DMS 273 (cell line): ENCODE measurements at regions not wholly inside any gene's neighbourhood (a gene's known extent, or its start where the extent isn't known, plus 50 kb on each side); places are given as distances from the start of the nearest gene placed in this dataset.
"Not testable (repeated sequence)": the region's sequence is repeated elsewhere in the genome, so short reads cannot be mapped to it uniquely, and the experiment has no call there.

Experiments
- DNase-seq: peaks from one replicate; lab custom pipeline; 2025; ENCODE audit not compliant: unreplicated experiment; lab: John Stamatoyannopoulos, UW

DNA sequence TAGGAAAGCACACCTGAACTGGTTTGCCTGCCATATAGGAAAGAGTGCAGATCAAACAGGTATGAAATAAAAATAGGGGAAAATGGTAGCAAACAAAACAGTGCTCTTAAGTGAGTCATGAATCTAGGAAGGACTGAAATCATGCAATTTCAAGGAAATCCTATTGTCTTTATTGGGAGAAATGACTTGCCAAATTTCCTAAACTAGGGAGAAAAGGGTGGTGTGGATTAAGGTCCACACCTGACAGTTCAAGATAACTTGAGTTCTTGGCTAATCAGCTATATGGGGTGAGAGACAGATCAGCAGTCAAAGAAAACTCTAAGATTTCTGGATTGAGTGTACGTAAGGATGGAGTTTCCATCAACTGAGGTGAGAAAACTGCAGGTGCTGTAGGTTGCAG, 101.1 kb downstream of the PRKAB2 start:
- DNase-seq = no peak

DNA sequence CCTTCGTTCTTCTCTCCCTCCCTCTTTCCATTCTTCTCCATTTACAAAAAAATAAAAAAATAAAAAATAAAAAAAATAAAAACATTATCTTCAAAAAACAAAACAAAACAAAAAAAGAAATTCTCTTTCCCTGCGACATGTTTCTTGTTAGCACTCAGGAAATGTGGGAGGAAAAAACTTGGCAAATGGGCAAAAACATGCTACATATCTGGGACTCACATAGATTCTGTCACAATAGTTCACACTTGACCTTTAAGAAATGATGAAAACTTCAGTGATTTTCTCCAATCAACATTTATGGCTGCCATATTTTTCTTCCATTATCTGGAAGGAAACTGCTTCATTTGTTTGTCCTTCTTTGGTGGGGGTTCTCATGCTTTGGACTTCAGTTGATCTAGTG, 109.3 kb downstream of the PRKAB2 start:
- no peak for DNase-seq

DNA sequence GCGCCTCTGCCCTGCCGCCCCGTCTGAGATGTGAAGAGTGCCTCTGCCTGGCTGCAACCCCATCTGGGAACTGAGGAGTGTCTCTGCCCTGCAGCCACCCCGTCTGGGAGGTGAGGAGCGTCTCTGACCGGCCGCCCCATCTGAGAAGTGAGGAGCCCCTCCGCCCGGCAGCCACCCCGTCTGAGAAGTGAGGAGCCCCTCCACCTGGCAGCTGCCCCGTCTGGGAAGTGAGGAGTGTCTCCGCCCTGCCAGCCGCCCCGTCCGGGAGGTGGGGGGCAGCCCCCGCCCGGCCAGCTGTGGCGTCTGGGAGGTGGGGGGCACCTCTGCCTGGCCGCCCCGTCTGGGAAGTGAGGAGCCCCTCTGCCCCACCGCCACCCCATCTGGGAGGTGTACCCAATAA, 110.4 kb downstream of the PRKAB2 start:
- DNase-seq = not testable (repeated sequence)

DNA sequence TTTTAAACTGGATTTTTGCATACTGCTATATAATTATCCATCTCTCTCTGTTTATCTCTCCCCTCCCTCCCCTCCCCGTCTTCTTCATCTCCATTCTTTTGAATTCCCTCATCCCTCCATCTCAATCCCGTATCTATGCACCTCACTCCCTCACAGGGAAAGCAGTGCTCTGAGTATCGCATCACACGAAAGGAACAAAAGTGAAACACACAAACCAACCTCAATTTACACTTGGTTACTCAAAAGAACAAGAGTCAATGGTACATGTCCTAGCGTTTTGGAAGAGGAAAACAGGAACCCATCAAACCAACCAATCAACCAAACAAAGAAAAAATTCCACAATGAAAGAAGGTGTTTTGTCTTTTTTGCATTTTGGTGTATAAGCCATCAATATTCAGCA, 115.1 kb downstream of the NBPF12 start:
- DNase-seq = no peak

DNA sequence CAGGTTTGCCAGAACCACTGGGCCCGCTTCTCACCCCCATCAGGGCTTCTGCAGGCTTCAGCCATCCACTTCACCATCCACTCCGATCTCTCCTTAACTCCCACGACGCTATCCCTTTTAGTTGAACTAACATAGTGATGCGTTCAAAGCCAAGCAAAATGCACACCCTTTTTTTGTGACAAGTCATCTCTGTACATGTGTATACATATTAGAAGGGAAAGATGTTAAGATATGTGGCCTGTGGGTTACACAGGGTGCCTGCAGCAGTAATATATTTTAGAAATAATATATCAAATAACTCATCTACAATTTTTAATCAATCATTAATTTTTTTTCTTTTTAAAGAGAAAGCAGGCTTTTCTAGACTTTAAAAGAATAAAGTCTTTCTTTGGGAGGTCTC, 114.6 kb downstream of the NBPF12 start:
- no peak for DNase-seq

DNA sequence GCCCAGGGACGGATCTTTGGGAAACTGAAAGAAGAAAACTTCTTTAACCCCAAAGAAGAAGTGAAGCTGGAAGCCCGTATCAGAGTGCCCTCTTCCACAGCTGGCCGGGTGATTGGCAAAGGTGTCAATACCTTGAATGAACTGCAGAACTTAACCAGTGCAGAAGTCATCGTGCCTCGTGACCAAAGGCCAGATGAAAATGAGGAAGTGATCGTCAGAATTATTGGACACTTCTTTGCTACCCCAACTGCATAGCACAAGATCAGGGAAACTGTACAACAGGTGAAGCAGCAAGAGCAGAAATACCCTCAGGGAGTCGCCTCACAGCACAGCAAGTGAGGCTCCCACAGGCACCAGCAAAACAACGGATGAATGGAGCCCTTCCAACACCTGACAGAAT, 114.0 kb downstream of the NBPF12 start:
- no peak for DNase-seq

DNA sequence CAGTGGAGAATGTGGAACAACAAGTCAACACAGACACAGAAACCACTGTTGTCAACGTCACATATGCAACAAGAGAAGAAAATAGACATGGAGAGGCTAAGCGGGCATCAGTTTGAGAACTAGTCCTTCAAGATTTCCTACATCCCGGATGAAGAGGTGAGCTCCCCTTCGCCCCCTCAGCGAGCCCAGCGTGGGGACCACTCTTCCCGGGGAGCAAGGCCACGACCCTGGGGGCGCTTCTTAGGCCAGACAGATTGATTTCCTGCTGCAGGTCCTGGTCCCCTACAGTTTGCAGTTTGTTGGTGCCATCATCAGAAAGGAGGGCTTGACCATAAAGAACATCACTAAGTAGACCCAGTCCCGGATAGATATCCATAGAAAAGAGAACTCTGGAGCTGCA, 113.0 kb downstream of the NBPF12 start:
- DNase-seq = no peak

DNA sequence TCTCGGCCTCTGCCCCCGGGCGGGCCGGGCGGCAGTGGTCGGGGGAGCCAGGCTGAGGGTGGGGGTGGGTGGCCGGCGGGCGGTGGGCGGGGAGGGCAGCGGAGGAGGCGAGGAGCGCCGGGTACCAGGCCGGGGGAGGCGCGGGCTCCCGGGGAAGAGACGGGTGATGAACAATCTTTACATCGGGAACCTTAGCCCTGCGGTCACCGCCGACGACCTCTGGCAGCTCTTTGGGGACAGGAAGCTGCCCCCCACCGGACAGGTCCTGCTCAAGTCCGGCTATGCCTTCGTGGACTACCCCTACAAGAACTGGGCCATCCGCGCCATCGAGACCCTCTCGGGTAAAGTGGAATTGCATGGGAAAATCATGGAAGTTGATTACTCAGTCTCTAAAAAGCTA, 112.5 kb downstream of the NBPF12 start:
- DNase-seq = no peak

DNA sequence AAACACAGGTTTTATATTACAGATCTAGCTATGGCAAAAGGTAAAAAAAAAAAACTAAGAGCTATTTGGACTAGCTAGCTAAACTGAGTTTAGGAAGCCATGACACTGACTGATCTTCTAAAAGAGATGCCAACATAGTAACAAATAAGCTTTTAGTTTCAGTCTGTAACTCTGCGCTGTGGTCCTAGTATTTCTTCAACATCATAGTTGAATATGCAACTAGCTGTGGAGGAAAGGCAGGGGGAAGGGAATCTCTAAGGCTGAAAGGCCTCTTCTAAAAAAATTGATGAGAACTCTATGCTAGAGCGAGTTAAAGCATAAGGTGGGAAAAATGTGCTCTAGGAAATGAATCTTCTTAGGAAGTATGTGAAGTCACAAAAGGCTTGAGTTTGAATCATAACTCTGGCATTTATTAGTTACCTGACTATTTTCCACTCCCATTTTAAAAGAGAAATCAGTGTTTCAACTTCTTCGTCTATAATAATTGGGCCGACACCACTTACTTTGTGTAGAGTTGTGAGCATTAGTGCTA, 108.8 kb downstream of the NBPF12 start:
- not testable (repeated sequence) for DNase-seq

DNA sequence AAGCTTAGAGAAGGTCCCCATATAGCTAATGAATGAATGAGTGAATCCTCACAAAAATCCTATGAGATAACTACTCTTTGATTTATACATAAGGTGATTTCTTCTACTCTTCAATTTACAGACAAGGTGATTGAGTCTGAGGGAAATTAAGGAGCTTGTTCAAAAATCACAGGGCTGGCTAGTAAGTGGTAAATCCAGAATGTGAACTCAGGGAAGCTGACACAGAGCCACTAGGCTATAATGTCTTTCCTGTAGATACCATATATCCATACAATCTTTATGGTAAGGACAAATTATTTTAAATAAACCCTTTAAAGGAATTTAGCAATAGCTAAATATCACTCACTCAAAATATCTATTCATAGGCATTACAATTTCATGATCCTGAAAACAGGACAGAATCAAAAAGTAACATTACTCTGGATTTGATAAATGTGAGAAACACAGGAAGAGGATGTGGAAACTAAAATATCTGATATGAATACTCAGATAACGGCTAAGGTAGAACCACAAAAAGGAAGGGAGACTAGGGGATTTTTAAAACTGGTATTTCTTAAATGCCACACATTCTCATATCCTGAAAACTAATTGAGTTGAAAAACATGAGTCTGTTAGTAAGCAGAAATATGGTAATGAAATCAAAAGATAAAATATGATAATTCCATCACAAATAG, 108.2 kb downstream of the NBPF12 start:
- no peak for DNase-seq
